GM19035 (cell line): ENCODE measurements at regions not wholly inside any gene's neighbourhood (a gene's known extent, or its start where the extent isn't known, plus 50 kb on each side); places are given as distances from the start of the nearest gene placed in this dataset.
A peak's percentile ranks its signal among the peaks of the same experiment; 100 is the strongest.
"Not testable (repeated sequence)": the region's sequence is repeated elsewhere in the genome, so short reads cannot be mapped to it uniquely, and the experiment has no call there.

Experiments used
- ATAC-seq: cut with Tn5 transposase; IDR thresholded peaks from one replicate; pipeline ENCODE4 v1.9.1; 2021; ENCODE audit not compliant: unreplicated experiment

DNA sequence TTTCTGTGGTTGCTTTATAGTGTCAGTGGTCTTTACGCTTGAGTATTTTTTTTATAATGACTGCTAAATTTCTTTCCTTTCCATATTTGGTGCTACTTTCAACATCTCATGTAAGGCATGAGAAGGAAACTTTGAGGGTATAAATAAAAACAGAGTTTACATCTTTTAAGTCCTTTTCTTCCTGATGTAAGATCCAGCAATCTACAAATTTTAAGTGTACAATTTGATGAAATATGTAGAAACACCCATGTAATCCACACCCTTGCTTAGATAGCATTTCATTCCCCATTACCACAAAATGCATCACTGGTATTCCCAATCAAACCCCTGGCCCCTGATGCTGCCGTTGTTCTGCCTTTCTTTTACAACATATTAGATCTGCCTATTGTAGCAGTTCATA is 769.1 kb downstream of the CCDC85A start:
- no peak for ATAC-seq

DNA sequence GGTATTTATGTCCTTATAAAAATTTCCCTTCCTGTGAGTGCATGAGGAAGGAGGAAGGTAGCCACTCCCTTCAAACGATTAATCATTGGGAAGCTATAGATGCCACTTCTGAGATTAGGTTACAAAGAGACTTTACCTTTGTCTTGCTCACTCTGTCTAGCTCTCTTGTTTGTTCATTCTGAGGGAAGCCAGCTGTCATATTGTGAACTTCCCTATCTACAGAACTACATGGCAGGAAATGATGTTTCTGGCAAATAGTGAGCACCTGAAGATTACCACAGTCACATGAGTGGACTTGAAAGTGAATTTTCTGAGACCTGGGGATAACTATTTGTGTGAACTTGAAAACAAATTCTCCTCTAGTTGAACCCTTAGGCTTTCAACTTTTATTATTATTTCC is 776.8 kb downstream of the CCDC85A start:
- ATAC-seq = no peak

DNA sequence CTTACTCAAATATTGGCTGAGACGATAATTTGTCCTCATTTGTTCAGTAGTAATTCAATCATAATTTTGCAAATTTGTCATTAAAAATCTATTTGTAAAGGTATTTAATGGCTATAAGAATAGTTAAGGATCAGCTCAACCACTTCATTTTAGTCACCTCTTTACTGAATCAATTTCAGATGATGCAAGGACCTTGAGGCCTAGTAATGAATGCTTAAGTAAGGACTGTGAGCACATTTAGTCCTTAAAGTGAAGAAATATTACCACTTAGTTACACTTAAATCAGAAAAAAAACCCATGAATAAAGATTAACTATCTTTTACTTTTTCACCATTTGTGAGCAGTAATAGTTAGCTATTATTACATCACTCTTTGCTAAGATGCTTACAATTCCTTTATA is 778.9 kb downstream of the CCDC85A start:
- no peak for ATAC-seq

DNA sequence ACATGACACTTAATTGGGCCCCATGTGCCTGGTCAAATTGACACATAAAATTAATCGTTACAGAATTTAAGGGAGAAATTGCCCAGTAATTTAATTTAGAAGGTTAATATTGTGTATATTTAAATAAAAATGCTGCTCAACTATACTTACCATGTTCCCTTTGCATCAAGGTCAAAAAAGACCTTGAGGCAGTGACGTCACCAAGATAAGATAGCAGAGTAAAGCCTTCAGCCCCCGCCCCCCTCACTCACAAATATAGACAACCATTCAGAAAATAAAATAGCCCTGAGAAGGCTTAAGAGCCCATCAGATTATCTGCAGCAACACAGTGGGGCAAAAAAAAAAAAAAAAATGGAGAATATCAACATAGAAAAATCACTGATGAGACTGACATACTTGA is 785.7 kb downstream of the CCDC85A start:
- ATAC-seq = no peak

DNA sequence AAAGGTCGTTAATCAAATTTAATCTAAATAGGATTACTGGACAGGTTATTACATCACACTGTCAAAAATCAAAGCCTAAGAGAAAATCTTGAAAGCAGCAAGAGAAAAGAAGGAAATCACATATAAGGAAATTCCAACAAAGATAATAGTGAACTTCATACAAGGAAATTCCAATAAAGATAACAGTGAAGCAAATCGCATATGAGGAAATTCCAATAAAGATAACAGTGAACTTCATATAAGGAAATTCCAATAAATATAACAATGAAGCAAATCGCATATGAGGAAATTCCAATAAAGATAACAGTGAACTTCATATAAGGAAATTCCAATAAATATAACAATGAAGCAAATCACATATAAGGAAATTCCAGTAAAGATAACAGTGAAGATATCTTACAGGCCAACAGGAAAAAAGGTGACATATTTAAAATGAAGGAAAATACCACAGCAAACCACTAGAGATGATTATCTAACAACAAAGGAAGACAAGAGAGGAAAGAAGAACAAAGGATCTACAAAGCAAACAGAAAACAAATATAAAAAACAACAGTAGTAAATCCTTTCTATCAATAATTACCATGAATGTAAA is 787.7 kb downstream of the CCDC85A start:
- no peak for ATAC-seq

DNA sequence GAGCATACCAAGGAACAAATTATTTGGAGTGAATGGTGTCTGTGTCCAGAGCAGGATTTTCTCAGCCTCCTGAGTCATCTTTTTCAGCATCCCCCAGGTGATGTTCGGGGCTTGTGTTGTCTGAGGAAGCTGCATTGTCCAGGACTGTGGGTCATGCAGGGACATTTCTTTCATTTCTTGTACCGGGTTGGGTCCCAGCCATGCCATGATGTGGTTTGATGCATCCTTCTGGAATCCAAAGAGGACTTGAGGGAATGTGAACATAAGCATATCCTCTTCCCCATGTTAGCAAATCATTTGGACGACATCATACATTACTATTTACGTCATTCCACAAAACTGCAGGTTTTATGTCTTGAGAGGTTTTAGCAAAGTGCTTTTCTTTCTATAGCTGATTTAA is 797.8 kb downstream of the CCDC85A start:
- ATAC-seq = no peak

DNA sequence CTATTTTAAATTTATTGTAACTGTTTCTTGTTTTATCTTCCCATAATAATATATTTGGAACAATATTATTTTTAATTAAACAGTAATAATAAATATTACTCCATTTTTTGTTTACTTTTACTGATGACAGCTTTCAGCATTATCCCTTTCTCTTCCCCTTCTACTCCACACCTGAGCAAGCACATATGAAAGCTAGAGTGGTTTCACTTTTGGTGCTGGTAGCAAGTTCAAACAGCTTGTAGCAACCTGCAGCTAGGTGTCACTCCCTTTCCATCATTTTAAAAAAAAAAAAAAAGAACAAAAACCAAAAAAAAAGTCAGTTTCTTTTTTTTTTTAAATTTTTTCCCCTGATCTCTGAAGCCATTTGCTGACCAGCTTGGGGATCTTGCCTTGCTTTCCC is 801.8 kb downstream of the CCDC85A start:
- peak; percentile 56 for ATAC-seq

DNA sequence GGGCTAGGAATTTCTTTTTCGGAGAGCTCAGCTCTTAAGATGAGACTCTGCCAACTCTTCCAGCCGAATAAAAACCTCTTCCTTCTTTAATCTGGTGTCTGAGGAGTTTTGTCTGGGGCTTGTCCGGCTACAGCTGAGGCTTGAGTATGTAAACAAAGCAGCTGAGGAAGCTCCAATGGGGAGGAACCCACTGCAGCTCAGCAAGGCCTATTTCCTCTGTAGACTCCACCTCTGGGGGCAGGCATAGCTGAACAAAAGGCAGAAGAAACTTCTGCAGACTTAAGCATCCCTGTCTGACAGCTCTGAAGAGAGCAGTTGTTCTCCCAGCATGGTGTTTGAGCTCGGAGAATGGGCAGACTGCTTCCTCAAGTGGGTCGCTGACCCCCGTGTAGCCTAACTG is 838.7 kb downstream of the CCDC85A start:
- ATAC-seq = no peak

DNA sequence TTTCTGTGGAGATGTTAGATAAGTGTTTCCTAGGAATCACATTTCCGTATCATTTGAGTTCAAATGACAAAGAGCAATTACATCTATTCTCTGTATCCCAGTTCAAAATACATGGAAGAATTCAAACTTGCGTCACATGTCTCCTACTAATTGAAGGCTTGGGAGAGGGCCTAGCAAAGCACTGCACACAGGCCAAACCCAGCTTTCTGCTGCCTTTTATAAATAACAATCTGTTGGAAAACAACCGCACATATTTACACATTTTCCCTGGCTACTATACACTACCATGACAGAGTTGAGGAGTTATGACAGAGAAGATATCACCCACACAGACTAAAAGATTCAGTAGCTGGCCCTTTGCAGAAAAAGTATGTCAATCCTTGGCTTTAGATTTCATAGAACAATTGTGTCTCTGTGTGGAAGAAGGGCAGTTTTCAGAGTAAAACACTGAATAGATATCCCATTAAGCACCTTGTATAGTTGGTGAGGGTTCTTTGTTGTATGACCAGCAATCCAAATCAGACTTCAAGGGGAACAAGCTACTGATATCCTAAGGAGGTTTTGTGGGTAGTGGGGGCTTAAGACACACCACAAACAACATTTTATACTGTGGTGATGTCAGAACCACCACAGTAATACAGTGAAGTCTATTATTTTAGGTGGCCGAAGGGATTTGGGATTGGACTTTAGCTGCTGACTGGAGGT is 861.3 kb downstream of the CCDC85A start:
- ATAC-seq = no peak

DNA sequence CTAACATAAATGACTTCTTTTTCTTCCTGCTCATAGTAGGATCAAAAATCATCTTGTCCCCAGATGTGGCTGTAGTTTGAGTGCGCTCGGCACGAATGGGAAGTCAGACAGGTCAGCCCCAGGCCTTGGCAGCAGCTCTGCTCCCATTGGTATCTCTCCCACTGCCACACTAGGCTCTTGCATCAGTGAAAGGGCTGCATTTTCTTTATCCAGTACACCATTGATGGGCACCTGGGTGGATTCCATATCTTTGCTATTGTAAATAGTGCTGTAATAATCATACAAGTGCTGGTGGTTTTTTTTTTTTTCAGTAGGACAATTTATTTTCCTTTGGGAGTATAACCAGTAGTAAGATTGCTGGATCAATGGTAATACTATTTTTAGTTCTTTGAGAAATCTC is 865.5 kb downstream of the CCDC85A start:
- ATAC-seq = no peak

DNA sequence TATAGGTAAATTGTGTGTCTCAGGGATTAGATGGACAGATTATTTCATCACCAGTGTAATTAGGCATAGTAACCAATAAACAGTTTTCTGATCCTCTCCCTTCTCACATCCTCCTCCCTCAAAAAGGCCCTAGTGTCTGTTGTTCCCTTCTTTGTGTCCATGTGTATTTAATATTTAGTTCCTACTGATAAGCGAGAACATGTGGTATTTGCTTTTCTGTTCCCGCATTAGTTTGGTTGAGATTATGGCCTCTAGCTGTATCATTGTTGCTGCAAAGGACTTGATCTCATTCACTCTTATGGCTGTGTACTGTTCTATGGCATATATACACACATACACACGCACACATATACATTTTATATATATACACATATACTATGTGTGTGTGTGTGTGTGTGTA is 866.2 kb downstream of the CCDC85A start:
- no peak for ATAC-seq

DNA sequence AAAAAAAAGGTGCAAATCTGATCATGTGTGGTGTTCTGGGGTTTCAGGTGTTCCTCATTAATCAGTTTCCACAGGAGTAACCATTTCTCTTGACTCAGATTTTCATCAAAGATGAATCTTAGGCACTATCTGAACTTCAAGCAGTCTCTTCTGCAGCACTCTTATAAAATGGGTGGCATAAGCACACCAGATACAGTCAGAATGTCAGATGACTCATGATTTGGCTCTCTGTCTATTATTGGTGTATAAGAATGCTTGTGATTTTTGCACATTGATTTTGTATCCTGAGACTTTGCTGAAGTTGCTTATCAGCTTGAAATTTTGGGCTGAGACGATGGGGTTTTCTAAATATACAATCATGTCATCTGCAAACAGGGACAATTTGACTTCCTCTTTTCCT is 882.5 kb downstream of the CCDC85A start:
- not testable (repeated sequence) for ATAC-seq

DNA sequence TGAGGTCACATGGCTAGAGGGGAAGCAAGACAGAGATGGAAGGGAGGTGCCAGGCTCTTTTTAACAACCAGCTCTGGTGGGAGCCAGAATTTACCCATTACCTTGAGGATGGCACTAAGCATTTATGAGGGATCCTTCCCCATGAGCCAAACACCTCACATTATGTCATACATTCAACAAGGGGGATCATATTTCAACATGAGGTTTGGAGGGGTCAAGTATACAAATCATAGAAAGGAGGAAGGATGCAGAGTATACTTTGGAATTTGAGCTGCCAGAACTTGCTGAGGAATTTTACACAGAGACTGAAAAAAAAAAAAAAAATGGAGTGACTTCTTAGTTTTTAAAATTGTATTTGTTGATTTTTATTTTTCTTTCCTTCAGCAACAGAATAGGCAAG is 891.4 kb downstream of the CCDC85A start:
- no peak for ATAC-seq

DNA sequence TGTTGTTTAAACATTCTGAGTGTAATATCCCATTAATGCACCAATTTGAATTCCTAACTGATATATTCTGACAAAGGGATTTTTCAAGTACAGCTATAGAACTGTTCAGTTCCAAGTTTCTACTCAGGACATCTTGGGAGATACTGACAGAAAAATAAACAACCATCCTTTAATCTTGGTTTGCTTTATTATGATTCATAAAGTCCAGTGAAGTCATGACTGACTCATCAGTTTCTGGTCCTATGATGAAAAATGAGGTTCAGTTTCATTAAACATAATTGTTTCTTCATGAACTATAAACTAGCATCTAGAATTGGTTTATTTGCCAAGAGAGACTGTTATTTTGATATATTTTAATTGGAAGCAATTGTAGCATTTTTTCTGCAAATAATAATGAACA is 896.2 kb downstream of the CCDC85A start:
- no peak for ATAC-seq

DNA sequence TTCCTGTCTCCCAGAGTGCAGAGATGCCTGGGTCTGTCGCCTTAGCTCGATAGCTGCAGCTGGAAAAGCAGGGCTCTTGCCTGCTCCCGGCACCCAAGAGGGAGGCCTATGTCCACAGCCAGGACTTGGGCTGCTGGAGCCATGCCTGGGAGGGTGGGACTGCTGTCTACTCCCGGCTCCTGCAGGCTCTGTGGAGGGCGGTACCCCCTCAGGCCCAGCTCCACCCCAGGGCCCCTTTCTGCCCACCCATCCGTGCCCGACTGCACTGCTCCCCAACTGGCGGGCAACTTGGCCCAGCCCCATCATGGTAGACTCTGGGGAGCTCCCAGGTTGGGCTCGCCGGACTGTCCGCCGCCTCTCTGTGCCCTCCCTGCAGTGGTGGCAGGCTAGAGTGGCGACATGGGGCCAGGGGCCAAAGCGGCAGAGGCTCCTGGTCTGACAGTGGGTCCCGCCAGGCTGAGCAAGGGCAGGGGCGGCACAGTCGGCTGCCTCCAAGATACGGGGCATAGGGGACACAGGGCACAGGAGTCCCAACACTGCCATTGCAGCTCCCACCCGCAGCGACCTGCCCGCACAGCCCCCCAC is 901.0 kb downstream of the CCDC85A start:
- ATAC-seq = no peak

DNA sequence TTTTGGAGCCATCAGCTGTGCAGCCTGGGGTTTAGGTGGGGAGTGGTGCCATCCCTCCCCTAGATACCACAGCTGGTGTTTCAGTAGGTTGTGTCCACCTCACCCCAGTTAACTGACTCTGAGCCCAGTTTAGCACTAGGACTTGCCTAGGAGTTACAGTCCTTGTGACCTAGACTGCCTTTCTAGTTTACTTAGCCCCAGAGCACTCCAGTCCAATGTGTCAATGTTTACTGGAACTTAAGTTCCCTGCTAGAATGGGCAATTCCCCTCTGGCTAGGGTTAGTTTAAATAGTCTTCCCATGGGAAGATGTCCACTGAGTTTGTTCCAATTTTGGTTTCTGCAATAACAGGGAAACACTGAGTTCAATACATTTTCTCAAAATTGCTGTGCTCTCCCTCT is 909.2 kb downstream of the CCDC85A start:
- ATAC-seq = no peak

DNA sequence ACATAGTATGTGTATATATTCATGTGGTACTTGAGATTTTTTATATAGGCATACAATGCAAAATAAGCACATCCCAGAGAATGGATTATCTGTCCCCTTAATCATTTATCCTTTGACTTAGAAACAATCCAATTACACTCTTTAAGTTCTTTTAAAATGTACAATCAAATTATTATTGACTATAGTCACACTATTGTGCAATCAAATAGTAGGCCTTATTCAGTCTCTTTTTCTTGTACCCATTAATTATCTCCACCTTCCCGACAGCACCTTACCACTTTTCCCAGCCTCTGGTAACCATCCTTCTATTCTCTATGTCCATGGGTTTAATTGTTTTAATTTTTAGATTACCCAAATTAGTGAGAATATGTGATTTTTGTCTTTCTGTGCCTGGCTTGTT is 914.1 kb downstream of the CCDC85A start:
- no peak for ATAC-seq

DNA sequence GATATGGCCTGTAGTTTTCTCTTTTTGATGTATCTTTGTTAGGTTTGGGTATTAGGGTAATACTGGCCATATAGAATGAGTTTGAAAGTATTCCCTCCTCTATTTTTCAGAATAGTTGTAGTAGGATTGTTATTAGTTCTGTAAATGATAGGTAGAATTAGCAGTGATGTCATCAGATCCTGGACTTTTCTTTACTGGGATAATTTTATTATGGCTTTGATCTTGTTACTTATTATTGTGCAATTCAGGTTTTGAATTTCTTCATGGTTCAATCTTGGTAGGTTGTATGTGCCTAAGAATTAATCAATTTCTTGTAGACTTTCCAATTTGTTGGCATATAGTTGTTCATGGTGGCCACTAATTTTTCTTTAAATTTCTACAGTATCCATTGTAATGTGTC is 916.6 kb downstream of the CCDC85A start:
- ATAC-seq = no peak

DNA sequence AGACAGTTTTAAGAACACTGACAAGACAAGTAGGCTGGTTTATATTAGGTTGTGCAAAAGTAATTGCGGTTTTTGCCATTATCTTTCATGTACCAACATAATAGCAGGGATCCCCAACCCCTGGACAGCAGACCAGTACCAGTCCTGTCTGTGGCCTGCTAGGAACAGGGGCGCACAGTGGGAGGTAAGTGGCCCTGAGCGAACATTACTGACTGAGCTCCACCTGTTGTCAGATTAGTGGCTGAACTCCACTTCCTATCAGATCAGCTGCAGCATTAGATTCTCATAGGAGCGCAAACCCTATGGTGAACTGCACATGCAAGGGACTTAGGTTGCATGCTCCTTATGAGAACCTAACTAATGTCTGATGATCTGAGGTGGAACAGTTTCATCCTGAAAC is 921.9 kb downstream of the CCDC85A start:
- ATAC-seq = no peak

DNA sequence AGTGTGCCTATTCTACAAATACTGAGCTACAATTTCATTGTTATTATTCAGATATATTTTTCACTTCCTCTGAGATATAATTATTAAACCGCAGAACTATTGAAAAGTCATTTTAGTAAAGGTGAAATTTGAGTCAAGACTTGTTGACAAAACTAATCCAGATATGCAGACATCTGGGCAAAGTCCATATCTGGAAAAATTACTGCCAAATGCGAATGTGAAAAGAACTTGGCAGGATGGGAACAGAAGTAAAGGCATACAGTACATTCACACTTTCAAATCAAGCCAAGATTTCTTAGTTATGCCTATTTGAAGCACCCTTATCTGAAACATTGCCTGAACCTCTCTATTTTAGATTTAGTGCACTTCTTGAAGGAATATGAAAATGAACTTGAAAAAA is 923.6 kb downstream of the CCDC85A start:
- ATAC-seq = no peak

DNA sequence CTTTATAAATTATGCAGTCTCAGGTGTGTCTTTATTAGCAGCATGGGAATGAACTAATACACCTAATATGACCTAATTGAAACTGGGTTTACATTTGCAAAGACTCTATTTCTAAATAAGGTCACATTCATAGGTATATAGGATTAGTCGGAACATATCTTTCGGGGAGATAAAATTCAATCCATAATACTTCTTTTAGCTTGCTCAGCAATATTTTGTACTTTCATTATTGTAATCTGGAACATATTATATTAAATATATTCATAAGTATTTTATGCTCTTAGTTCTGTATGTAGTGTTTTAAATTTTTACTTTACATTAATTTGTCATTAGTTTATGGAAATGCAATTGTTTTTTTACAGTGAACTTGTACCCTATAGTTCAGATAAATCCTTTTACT is 927.7 kb downstream of the CCDC85A start:
- no peak for ATAC-seq

DNA sequence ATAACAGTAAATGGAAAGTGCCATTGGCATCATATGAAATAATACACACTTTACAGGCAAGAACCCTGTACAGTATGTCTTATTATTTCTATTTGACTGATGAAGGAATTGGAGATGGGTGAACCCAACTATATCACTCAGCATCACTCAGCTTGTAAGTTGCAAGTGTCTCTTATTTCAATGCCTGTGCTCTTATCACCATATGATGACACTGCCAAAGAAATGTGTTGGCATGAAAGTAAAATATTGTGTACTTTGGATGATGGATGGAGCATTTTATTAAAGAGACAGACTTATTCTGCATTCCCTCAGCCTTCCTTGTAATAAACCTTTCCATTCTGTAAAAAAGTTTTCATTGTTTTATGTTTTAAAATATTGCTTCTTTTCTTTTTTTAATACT is 927.5 kb upstream of the VRK2 start:
- no peak for ATAC-seq

DNA sequence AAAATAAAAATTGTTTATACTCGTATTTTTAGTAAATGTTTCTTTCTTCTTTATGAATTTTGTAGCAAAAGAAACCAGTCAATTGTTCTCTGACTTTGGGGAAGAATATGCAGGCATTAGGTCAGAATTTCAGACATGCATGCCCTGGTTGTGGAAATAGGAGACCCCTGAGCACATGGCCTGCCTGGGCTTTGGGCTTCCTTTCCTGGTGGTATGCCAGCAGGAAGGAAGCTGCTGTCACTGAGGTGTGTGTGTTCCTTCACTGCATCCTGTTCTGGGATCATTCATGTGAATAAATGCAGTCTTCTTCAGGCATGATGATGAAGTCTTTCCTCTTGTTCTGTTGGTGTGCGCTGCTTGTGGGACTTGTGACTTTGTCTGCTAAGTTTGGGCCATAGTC is 920.2 kb upstream of the VRK2 start:
- no peak for ATAC-seq
